CD4-positive, alpha-beta T cell treated with Interferon gamma for 1 hour (primary cell): ENCODE measurements at regions not wholly inside any gene's neighbourhood (a gene's known extent, or its start where the extent isn't known, plus 50 kb on each side); places are given as distances from the start of the nearest gene placed in this dataset.

Source experiments
- DNase-seq: peaks from one replicate; pipeline ENCODE4 v3.0.0-alpha.2; 2020

DNA sequence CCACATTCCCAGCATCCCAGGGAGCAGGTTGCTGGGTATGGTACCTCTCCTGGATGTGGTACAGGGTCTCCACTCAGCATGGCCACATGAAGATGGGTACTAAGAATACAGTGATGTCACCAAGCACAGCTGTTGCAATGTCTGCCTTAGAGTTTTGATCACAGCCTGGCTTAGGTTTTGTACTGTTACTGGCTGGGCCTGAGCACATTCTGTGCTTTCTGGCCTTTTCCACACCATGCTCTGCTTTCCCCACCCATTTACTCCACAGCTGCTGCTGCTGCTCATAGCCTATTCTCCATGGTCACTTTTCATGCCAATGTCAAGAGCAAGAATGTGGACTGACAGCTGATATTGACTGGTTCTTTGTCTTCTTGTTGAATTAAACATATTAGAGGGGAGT, 481.9 kb downstream of the ARHGEF28 start:
- DNase-seq, result no peak

DNA sequence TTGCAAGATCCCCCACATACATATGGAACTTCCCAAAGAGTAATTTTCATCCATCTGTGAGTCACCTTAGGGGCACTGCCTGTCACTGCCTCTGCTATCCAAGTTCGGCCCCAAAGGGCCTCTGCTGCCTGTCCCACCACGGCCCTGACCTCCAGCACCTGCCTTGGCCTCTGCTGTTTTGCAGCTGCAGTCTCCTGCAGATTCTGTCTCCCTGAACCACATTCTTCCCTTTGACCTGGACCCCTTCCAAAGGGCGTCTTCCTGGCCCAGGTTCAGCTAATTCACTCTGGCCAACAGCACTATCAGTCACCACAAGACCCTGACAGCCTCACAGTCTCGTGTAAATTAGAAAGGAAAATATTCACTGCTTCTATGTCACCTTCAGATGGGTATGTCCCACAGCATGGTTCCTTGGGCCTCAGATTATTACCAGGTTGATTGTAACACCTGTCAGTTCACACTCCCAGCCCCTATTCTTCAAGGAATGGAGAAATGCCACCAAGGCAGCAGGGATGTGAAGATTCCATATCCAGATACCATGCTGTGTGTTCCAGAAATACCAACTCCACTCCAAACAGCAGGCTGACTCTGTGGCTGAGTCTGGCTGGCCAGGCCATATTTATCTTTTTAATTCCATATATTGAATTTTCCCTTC, 479.3 kb downstream of the ARHGEF28 start:
- DNase-seq, result no peak

DNA sequence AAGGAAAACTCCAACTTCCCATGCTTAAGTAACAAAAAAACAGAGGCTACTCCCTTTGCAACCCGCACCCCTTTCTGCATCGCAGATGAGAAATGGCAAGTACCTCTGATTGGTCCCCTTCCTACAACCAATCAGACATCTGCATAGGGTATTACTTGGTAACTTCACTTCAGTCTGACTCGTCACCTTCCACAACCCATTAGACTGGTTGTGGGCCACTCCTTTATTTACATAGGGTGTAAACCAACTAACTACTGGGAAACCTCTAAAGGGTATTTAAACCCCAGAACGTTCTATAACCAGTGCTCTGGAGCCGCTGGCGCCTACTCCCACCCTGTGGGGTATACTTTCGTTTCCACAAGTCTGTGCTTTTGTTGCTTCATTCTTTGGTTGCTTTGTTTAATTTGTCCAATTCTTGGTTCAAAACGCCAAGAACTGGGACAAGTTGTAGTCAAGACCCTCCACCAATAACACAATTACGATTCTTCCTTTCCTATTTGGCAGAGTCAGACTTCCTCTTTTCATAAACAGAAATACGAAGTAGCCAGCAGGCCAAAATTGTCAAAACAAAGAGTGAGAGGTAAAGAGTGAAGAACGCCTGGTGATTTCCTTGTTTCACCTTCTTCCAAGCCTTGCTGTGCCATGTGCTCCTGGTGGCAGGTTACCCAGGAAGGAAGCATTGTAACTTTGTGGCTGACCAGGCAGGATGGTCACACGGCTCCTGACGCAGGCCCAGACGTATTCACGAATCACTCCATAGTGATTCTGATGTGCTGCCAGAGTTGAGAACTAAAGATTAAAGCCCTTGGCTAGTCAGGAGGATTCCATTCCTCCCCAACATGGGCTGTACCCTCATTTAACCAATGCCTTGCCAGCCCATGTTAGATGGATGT, 477.4 kb downstream of the ARHGEF28 start:
- DNase-seq, result no peak

DNA sequence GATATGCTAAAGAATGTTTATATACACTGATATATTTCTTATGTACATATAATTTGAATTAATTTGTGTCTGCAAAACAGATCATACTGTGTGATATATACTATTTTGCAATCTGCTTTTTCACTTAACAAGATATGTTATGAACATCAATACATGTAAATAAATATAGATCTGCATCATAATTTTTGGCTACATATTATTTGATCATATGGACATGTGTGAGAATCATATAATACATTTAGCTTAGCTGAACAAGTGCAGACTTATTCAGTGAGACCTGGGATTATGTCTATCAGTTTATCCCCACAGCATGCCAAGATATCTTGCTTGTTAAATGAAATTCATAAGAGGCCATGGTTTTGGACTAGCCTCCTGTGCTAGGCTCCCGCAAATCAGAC, 474.3 kb downstream of the ARHGEF28 start:
- no peak for DNase-seq

DNA sequence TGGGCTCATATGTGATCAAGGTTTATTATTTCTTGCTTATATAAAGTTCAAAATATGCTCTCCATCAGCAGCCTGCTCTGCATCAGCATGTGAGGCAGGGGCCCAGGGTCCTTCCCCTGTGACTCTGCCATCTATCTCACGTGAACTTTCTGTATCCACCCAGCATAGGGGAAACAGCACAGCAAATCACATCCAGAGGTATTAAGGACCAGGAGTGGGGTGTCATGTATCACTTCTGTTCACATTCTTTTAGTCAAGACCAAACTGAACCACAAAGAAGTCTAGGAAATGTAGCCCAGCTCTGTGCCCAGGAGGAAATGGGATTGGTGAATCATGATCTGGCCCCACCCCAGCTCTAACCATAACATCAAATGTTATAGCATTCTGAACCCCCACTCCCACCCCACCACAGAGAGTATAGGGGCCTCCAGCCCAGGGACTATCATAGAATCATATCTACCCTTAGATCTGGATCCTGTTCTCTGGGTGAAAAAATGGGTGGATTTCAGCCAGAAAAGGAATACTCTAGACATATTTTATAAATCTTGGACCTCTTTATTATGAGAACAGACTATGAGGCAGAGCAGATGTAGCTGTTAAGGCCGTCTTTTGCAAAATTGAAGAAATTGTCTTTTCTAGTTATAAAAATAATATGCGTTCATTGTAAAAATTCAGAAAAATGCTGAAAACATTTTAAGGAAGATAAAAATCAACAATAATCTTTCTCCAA, 473.7 kb downstream of the ARHGEF28 start:
- no peak for DNase-seq

DNA sequence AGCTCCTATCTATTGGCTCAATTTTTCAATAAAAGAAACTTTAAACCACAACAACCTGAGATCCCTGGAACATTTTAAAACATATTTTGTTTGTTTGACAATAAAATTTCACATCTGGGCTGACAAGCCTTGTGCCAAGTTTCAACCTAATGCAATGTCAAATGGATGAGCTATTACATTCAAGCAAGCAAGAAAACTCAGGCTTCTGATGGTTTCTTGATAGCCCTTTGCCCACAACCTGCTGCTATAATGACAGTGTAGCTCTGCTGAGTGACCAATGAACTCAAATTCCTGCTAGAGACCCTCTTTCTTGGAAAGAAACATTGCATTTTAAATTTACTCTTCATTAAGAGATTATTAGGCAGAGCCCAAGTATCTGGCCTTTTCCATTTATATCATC, 472.9 kb downstream of the ARHGEF28 start:
- DNase-seq, result no peak

DNA sequence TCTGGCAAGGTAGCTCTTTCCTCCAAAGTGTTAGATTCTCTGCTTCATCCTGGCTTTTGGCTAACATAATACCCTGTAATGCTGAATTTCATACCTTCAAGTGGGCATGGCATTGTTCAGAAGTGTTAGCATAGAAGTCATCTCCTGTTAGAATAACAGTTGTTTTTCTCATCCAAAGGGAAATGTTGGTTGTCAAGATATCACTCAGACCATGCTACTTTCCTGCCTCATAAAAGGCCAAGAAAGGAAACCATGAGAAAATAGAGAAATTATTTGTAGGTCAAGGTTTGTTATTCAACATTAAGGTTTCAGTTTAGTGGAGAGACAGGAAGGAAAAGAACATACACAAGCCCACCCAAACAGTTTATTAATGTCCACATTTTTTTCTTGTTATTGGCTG, 472.5 kb downstream of the ARHGEF28 start:
- no peak for DNase-seq

DNA sequence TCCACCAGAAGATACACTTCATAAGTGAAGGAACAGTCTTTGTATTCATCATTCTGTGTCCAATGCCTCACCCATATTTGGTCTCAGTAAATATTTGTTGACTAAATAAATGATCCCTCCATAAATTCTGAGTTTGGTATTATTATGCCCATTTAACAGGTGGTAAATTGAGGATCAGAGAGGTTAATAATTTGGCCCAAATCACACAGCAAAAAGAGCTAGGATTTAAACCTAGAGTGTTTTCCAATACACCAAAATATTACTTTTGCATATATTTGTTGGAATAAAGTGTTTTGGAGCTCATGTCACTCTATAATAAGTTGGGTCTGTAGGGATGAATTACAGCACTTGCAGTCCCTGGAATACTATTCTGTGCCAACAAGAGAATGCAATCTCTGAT, 470.3 kb downstream of the ARHGEF28 start:
- no peak for DNase-seq

DNA sequence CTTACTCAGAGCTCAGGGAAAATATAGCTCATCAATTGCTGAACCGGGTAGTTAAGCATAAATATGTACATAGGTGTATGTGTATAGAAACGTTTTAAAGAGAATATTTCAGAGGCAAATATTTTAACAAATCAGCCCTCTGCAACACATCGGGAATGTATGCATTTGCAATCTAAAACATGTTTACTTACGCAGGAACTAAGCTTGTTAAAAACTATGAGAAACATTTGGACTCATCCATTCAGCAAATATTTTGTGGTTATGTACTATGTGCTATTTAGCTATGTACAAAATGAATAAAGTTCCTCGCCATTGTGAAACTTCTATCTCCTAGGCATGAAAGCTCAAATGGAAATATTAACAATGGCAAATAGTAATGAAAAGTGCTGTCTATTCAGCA, 469.9 kb downstream of the ARHGEF28 start:
- no peak for DNase-seq

DNA sequence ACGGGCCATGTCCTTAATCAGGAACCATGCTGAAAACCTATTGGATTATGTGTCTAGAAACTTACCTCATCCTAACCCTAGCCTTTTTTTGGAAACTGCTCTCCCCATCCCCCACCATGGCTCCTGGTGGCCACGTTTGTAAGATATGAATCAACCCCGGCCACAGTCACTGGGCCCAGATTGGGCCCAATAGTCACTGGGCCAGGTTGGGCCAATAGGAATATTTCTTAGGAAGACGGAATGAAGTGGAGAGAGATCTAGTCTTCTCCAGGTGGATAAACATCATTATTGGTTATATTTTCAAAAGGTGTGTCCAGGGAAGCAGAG, 468.7 kb downstream of the ARHGEF28 start:
- DNase-seq, result no peak

DNA sequence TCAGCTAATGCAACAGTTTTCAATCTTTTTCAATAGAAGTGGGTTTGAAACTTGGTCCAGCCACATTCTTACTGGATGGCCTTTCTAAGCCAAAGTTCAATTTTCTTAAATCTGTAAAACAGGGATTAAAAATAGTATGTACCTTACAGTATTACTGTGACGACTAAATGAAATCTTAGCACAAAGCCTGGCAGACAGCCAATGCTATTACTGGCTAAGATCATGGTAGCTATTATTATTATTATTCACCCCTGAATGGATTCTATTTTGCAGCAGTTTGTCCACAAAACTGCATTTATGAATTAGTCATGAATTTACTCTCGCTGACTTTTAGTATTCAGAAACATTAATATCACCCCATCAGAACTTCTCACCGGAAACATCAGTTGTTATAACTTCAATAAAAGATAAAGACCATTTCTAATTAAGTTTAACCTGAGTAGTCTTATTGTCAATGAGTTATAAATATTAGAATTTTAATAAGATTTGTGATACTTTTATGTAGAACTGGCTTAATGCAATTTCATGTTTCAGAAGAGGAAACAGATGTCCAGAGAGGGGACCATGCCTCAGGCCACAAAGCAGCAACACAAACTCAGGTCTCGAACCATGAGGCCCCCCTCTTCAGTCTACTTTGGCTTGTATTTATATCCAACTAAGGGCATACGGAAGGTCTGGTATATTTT, 468.2 kb downstream of the ARHGEF28 start:
- DNase-seq, result no peak

DNA sequence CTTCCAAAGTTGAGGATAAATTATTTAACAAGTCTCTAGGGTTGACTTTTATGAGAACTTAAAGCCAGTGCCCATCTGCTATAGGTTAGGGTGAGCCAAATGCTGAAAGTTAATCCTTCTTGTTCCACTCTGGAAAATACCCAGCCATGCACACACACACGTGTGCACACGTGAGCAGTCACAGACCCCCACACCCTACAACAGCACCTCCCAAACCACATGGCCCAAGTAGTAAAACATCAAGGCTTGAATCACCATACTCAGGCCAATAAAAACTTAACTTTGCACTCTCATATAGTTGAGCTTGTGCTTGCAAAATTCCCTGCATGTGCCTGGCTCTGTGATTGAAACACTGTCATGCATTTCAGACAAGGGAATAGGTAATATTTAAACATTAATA, 467.6 kb downstream of the ARHGEF28 start:
- DNase-seq, result no peak

DNA sequence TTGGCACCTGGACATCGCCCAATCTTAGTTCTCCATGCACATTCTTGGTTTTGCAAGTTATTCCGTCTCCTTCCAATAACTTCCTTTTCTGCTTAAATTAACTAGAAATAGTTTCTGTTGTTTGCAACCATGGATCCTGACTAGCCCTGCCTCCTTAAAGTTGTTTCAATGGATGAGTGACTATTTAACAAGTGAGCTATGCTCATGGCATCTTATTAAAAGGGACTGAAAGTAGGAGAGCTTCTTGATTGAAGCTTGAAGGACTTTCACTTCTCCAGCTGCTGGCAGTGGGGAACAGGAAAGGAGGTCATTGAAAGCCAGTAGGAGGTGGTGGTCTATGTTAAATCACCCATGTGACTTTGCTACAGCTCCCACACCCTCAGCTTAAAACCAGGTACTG, 466.8 kb downstream of the ARHGEF28 start:
- DNase-seq, result no peak

DNA sequence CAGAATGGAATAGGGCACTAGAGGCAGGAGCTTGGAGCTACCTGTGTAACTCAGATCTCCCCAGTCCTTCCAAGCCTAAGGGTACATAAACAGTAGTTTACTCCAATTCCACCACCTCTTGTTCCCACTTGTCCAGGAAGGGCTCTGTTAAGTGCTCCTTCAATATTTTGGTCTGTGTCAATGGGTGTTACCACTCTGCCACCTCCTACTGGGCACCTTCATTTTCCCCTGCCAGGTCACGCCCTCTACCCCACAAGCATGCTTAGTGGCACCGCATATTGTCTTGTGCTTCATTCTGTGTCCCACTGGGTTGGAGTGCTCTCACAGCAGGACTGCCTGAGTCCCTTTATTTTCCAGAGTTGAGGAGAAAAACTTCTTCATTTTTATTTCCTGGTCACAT, 459.8 kb downstream of the ARHGEF28 start:
- no peak for DNase-seq

DNA sequence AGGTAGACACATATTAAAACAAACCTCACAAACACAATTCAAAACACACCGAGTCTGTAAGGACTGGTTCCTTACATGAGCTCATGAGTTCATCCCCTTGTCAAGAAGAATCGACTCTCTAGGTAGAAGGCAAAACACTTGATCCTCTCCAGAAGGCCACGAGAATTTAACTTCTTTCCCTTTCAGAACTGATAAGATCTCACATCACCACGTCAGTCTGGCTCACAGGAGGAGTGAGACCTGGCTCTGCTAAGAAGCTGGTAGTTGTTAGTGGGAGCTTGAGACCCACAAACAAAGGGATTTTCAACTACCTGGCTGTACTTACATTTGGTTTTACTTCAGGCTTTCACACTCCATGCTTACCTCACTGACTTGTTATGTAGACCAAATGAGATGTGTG, 459.2 kb downstream of the ARHGEF28 start:
- no peak for DNase-seq

DNA sequence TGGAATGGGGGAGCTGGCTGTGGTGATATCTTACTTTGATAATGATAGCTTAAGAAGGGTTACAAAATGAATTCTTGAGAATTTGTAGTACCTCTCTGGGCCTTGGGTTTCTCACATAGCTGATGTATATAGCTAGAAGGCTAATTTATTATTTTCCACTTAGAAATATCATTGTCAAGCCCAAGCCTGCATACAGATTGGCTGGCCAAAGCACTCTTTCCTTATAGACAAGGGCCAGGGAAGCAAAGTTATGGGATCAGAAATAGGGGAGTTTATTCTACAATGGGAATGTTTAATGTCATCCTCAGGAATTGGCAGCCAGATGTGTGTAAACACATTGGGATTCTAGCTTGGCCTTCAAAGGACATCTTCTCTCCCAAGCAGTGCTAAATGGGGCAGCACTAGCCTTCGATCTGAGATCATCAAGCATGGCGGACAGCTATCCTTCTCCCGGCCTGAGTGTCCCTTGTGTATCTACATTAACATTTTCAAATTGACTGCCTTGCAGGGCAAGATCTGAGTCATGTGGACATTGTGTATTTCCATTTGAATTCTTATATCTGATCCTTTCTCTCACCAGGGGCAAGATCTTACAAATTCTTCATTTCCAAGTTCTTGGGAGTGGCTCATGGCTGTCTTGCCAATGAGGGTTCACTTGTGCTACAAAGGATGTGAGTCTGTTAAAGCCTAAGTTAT, 457.2 kb downstream of the ARHGEF28 start:
- DNase-seq, result no peak

DNA sequence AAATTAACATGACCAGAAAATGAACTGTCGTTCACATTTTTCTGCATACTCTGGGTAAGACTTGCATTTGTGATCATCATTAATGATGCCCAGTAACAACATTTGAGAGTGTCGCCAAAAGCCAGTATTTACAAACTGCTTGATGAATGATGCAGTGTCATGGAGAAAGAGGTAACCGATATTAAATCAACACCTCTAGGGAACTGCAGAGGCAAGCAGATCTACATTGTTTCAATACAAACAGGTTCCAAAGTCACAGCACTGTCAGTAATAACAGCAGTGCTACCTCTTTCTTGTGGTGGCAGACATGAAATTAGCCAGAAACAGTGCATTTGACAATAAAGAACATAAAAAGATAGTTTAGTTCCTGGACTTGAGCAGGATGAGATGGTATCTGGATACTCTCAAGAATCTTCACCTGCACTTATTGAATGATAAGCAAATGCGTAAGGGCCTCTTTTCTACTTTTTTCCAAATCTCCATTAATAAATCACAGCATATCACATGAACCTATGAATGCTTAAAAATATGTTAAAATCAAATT, 456.6 kb downstream of the ARHGEF28 start:
- DNase-seq, result no peak

DNA sequence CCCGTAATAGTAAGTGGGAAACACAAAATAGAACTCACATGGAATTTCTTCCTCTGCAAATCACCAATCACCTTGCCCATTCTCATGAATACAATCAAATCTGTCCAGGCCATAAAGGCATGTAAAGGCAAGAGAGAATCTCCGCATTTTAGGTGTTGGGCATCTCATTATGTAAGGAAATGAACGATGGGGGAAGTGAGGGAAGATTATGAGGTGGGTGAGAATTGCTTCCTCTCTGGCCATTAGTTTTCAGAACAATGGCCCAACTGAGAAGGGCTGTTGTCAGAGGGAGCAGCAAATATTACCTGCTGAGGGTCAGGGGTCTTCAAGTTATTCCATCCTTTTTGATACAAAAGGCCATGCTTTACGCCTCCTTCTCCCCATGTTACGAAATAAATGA, 455.1 kb downstream of the ARHGEF28 start:
- DNase-seq, result no peak

DNA sequence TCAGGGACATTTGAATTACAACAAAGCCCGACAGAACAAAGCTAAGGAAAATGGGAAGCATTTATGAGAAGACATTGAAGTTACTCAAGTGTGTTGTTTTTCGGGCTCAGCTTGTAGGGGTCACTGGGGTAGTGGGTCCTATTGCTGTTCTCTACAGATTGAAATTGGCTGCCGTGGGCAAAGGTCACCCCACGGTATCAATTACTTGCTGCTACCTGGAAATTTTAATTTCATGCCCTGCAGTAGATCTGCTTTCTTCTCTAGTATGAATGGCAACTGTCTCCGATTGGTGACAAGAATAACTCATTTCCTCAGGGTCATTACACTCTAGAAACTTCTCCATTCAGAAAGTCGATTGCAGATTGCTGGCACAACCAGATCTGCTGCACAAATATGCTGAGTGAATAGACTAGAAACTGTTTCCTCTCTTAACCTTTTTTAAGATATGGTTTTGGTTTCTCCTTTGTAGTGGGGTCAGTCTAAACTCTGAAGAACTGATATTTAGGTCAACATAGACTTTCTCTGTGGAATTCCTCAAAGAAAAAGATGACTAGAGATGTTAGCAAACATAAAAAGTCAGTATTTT, 454.1 kb downstream of the ARHGEF28 start:
- no peak for DNase-seq

DNA sequence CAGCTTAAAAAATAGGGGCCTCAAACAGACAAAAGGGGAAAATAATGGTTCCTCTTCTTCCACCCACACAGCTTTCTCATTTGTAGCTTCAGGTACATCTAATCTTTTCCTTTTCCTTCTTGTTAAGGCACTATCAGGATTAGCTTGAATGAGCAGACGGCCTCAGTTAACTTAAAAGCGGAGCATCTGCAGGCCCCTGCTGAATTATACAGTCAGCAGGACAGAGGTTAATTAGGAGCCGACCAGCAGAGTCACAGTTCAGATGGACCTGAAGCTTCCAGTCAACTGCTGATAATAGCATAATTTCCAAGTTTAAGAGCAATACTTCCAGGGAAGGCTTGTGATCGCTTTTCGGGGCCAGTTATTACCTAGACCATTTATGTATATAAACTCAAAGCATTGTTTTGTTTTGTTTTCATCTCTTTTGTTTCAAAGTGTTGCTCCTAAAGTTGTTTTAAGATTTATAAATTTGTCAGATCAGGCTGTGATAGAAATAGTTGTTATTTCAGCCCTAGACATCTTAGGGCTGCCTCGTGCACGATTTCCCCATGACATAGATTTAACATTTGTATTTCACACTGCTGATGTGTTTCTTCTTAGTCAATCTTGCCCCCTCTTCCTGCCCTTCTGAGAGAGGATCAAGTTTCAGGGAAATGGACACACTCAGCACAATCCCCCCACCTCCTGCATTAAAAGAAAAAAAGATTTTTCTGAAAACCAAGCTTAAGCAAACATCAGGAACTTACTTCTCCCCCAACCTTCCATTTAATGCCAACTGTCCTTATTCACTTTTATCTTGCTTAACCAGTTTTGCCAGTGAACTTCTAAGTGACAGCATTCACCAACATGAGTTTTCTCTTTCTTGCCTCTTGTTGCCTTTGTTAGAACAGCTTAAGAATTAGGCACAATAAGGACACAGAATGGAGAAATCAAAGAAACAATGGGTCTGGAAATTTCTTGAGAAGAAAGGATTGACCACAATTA, 449.8 kb downstream of the ARHGEF28 start:
- DNase-seq, result no peak

DNA sequence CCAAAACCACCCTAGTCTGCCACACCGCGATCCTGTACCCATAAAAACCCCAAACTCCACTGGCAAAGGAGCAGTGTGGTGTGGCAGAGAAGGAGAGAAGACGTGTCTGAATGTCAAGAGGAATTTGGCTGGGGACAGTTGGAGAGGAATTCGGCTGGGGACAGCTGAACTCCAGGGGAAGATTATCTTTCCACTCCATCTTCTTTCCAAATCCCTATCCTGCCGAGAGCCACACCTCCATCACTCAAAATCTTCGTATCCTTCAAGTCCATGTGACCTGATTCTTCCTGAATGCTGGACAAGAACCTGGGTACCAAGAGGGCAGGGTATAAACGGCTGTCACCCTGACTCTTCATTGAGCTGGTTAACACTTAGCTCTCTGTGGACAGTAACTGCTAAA, 448.1 kb downstream of the ARHGEF28 start:
- no peak for DNase-seq
